GM18526 (cell line): ENCODE measurements at regions not wholly inside any gene's neighbourhood (a gene's known extent, or its start where the extent isn't known, plus 50 kb on each side); places are given as distances from the start of the nearest gene placed in this dataset.

Experiments used
- POLR2A ChIP-seq: IDR thresholded peaks from 3 replicates; pipeline ENCODE4 v1.6.1; 2011; ENCODE audit not compliant: insufficient read length; ENCODE audit errors: extremely low read depth

DNA sequence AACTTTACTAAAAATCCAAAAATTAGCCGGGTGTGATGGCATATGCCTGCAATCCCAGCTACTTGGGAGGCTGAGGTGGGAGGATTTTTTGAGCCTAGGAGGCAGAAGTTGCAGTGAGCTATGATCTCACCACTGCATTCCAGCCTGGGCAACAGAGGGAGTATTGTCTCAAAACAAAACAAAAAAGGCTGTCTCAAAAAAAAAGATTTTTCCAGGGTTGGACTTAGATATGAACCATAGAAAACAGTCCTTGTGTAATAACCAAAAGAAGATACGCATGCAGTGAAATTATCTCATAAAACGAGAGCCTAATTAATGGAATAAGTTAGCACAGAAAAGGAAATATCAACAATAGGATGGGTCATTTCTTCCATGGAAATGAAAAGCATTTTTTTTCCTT is 320.4 kb upstream of the RASGRP1 start:
- TF ChIP-seq POLR2A = no peak

DNA sequence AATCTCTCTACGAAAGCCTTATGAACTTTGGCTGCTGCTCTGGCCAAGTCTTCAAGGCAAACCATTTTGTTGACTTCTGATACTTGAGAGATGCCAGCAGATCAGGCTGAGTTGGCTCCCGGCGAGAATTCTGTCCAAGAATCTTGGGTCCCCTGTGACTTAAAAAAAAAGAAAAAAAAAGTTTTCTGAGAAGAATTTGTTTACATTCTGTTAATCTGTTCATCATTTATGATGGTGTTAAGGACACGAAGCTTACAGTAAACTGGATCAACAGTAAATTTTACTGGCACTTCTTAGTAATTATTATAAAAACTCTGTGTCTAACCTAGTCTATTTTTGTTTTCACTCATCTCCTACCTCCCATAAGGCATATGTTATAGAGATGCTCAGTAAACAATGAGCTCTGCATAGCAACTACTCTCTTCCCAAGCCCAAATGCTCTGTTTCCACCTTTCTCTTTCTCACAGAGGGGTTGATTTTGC is 320.9 kb upstream of the RASGRP1 start:
- TF ChIP-seq POLR2A = no peak

DNA sequence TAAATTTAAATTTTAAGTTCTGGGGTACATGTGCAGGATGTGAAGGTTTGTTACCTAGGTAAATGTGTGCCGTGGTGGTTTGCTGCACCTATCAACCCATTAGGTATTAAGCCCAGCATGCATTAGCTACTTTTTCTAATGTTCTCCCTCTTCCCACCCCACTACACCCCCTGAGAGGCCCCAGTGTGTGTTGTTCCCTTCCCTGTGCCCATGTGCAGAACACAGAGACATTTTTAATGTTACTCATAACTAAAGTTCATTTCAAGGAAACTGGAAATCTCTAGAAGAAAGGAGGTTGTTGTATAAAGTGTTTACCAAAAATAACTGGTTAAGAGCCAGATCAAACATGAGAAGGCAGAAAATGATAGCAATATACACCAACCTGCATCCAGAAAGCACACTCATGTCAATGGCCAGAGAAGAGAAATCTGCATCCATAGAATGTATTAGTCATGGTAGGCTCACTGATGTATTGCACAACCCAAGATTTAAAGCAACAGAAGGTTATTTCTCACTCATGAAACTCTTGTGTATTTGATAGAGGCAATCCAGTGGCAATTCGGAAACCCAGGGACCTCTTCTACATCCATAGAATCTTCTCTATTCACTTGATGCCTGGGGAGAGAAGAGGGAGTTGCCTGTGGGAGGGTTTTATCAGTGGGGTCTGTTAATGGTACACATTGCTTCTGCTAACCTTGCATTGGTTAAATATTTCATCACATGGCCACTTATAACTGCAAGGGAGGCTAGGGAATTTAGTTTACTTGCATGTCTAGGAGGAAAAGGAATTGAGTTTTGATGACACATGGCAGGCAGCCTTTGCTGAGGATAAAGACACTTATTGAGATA is 321.9 kb upstream of the RASGRP1 start:
- no peak for TF ChIP-seq POLR2A

DNA sequence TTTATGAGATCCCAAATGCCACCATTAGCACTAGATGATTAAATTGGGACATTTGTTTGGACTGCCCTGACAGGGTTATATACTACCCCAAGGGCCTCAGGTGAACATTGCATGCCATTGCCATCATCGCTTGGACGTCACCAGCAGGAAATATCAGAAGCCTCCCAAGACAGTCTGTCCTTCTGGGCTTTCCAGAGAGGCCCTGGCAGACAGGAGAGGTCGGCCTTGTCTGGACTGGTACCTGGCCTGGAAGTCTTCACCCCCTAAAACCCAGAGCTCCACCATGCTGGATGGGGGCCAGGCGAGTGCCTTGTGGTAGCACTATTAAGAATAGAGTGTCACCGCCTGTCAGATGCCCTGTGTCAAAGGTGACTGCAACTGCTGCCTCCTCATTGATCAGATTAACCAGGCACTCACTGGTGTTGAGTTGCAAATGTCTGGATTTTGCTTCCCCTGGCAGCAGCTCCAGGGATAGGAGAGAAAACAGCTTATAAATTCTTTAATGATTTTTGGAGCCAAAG is 324.1 kb upstream of the RASGRP1 start:
- no peak for TF ChIP-seq POLR2A

DNA sequence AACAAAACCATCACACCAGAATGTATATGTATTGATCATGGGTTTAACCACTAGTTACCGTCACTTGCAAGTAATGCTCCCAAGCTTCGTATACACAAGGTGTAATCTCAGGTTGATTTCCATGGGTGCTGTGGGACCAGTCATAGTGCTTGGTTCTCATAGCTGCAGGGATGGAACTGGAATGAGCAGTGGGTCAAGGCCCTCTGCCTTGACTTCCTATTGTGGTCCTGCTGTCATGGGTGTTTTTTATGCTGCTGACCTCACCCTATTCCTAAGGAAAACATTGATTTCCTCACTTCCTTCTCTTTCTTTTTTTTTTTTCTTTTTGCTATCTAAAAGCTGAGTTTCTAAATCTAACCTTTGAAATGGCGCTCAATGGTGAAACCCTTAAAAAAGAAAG is 325.6 kb upstream of the RASGRP1 start:
- no peak for TF ChIP-seq POLR2A

DNA sequence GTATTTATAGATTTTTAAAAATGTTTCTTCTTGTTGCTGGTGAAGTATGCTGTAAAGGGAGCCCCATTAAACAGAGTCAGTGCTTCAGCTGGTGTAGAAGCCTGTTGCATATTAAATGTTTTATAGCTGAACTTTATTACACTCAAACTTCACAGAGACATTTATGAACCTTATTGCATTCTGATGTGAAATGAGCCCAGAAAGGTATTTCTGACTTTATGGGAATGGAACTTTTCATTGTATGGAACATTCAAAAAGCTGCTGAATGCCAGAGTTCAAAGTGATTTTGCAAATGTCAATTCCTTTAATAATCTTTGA is 329.3 kb upstream of the RASGRP1 start:
- TF ChIP-seq POLR2A = no peak

DNA sequence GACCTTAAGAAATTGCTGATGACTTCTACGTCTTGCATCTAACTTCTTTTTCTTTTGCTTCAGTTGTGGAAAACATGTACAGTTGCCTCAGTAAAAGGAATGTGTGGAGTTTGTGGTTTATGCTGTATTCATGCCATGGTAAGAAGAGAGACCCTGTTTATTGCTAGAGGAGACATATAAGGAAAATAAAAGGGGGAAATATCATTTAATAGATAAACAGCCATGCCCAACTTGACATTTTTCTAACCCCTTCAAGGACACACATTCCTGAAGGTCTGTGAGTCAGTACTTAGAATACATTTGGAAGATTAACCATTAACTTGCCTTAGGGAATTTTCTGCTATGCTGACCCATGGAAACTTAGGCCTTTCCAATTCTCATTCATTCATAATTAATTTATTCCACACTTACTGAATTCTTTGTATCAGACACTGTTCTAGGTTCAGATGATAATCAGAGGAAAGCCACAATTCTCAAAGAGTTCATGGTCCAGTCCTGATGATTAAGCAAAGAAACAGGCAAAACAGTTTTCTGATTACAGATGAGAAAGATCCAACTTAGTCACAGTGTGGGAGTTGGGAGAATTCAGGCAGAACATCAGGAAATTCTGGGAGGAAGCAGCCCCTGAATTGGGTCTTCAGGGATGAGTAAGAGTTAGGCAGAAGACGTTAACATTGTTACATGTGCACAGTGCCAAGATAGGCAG is 329.8 kb upstream of the RASGRP1 start:
- TF ChIP-seq POLR2A = no peak

DNA sequence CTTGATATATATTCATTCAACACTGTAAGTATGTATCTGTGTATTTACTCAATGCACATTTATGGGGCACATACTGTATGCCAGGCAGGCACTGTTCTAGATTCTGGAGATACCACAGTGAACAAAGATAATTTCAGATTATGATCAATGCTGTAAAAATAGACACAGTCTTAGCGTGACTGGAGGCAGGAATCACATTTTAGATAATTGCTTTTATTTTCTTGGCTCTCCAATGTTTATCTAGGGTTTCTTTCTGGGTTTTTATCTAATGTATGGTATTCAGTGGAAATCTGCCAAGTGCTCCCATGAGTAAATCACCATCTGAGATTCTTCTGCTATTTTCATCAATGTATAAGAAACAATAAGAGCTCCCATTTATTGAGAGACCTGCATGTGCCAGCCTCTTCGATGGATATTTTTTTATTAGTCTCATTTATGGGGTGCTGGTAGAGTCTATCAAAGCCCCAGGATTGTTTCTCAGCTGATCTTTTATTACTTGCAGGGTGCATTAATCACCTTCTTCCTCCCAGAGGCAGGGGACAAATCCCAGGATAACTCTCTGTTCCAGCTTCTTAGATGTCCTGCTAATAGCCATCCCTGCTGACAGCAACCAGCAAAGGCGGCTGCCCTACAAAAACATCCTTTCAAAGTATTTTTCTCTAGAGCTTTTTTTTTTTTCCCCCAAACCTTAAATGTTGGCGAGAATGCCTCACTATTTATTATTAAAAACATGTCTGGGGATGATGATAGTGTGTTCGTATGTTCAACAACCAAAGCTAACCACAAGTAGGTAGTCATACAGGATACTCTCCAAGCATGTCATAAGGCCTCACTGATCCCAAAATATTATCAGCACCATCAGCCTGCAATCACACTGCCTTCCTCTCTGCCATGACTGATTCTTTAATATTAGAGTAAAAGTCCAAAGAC is 331.0 kb upstream of the RASGRP1 start:
- no peak for TF ChIP-seq POLR2A

DNA sequence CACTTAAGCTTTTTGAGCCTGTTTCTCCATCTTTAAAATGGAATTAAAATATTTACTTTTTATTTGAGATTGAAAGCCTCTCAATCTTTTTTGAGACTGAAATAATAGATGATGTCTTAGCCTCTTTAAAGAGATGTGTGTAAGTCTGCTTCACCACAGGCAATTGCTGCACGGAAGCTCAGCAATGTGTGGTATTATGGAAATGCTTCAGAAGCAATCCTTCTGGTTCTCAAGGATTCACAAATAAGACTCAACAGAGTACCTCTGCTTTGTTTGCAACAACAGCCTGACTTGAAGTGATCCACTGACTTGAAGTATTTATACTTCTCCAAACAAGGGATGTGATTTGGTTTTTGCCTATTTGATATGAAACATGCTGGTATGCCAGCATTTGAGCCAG is 332.0 kb upstream of the RASGRP1 start:
- no peak for TF ChIP-seq POLR2A

DNA sequence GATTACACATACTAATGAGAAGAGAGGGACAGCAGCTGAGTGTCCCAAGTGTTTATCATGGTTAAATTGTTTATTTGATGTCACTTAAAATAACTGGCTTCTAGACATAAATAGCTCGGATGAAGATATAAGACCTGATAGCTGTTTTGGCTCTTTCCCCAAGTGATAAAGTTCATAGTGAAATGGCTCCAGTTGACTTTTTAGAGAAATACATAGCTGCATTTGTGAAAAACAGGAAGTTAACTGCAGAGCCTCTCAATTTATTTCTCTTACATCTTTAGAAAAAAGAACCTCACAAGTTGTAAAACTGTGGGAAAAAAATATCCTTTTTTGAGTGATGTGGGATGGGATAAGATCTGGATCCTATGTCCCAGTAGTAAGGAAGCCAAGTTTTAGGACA is 332.9 kb upstream of the RASGRP1 start:
- no peak for TF ChIP-seq POLR2A

DNA sequence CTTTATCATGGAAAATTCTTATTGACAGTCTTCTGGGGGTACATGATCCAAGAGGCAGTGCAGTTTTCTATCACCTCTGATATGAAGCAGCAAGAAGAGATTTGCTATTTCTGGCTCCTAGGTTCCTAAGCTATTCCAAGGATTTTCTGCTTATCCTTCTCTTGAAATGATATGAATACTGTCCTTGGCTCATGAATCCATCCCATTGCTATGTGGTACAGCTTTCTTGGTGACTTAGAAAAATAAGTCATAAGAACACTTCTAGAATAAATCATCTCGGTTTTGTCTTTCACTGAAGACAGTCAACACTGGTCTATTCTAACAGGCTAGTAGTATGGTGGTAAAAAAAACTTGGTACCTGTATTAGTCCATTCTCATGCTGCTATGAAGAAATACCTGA is 333.6 kb upstream of the RASGRP1 start:
- TF ChIP-seq POLR2A = no peak

DNA sequence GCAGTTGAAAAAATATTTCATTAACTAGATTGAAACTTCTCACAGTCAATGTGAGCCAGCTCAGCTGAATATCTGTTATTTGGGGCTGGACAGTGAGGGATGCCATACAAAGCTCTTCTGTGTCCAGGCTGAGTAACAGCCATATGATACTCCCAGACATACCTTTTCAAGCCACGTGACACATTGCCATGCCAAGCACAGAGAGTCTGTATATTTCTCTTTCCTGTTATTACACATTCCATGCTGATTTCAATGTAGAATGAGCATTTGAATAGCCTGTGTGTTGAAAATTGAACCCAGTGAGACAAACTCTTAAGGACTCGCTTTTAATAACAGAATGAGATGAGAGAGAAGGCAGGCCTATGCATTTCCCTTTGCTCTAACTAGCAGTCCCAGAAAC is 334.7 kb upstream of the RASGRP1 start:
- no peak for TF ChIP-seq POLR2A

DNA sequence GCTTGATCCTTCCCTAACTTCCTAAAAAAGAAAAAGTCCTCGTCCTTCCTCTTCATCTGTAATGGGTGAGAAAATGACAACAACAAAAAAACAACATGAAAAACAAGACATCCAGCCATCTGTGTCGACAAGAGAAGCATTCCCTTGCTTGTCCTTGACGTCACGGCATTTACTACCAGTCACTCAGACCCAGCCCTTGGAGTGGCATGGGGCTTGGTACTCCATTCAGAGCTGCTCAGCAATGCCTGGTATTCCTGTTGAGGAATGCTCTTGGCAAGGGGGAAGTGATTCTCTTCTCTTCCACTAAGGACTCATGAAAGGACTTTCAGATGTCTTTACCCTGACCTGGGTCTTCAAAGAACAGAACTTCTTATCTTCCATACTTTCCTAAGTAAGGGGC is 339.7 kb upstream of the RASGRP1 start:
- no peak for TF ChIP-seq POLR2A

DNA sequence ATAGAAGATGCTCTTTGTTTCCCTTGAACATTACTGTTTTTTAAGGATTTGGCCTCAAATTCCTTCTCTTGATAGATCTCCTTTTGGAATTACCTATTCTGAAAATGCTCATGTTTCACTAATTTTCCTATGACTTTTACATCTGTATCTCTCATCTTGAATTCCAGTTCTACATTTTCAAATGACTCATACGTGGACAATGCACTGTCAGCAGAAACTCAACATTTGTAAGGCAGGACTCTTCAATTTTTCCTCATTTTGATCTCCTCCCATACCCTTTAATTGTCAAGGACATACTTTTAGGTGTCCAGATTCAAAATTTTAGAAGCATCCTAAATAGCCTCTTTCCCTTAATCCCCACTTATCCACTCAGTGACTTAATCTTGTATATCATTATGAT is 341.0 kb upstream of the RASGRP1 start:
- no peak for TF ChIP-seq POLR2A

DNA sequence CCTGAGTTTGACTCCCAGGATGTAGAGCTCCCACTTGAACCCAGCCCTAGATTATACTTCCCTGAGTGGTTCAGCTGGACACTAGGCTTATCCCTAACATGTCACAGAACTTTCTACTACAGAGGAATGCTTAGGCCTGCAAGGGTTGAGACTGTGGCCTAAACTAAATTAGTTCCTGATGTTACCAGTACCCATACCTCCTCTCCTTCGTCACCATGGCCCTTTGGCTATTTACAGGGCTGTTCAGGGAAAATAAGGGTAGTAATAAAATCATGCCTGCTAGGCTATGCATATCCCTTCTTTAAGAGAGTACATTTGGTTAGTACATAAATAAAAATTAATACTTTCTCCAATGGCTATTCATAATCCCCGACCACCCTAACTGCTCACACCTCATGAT is 356.4 kb upstream of the RASGRP1 start:
- TF ChIP-seq POLR2A = no peak
